Uterus (tissue), 2 donors: ENCODE measurements at regions not wholly inside any gene's neighbourhood (a gene's known extent, or its start where the extent isn't known, plus 50 kb on each side); places are given as distances from the start of the nearest gene placed in this dataset.

Source experiments
- POLR2A ChIP-seq, 2 donors: fragments of 450-650 bp; IDR thresholded peaks; one replicate each; pipeline ENCODE4 v1.6.1; 2016; ENCODE audit warnings: antibody characterized with exemption in 2 of 2, mild to moderate bottlenecking in 1 of 2, moderate library complexity in 1 of 2
- TF ChIP-seq, protein P1 (sequence below), 4 experiments: fragments of 200-600 bp in 2 of 4; fragments of 450-650 bp in 2 of 4; sonication (generic) in 2 of 4; IDR thresholded peaks; one replicate each; pipeline ENCODE4 v1.5.1; 2016 to 2019; ENCODE audit warnings: antibody characterized with exemption in 4 of 4, mild to moderate bottlenecking in 2 of 4, moderate library complexity in 1 of 4

GRCh38 chr20:24166123-24166381 lies 177.5 kb upstream of the GGTLC1 start:
- TF ChIP-seq, protein P1, sequence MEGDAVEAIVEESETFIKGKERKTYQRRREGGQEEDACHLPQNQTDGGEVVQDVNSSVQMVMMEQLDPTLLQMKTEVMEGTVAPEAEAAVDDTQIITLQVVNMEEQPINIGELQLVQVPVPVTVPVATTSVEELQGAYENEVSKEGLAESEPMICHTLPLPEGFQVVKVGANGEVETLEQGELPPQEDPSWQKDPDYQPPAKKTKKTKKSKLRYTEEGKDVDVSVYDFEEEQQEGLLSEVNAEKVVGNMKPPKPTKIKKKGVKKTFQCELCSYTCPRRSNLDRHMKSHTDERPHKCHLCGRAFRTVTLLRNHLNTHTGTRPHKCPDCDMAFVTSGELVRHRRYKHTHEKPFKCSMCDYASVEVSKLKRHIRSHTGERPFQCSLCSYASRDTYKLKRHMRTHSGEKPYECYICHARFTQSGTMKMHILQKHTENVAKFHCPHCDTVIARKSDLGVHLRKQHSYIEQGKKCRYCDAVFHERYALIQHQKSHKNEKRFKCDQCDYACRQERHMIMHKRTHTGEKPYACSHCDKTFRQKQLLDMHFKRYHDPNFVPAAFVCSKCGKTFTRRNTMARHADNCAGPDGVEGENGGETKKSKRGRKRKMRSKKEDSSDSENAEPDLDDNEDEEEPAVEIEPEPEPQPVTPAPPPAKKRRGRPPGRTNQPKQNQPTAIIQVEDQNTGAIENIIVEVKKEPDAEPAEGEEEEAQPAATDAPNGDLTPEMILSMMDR (IDR thresholded peaks at IDR 0.05), result no peak
- TF ChIP-seq POLR2A (IDR thresholded peaks at IDR 0.05), result no peak
